ENCODE measurements at regions not wholly inside any gene's neighbourhood (a gene's known extent, or its start where the extent isn't known, plus 50 kb on each side); places are given as distances from the start of the nearest gene placed in this dataset.

GRCh38 chr4:152047451-152047850 is 286.6 kb upstream of the GATB start:
- Histone ChIP-seq H3K4me3 (ENCODE audit: low read depth, low read length) (no peak overlapping the region), H3K27ac (ENCODE audit: low read depth, low read length) (no peak overlapping the region), H3K9me3 (ENCODE audit: control insufficient read depth, insufficient read depth, low read length) (peaks cover 3% of the 10 kb centered on the region; the same call in 1 of the 2 replicates), H3K27me3 (ENCODE audit: control insufficient read depth, insufficient read depth, low read length) (peaks cover 6% of the 10 kb centered on the region)
- no peak for TF ChIP-seq CTCF (IDR thresholded peaks at IDR 0.05; ENCODE audit: low read depth, low read length)
- CTCF ChIA-PET: interaction anchor here (0.9 kb wide), 1 partner anchor 9 kb away, joined by 3 read pairs; no protein-coding TSS in a partner anchor
- POLR2A ChIA-PET: no interaction called here
- no peak for DNase-seq (ENCODE audit: low read depth, low spot score)

- ChIA-PET POLR2A (no interaction called here), CTCF (interaction anchor here (0.5 to 1.2 kb wide), 4 partner anchors 14 to 776 kb away, joined by 3 to 6 read pairs (median 3); no protein-coding TSS in a partner anchor)
- Histone ChIP-seq H3K27me3 (ENCODE audit: control insufficient read depth, insufficient read depth, low read length) (peaks cover 6% of the 10 kb centered on the region), H3K9me3 (ENCODE audit: control insufficient read depth, insufficient read depth, low read length) (peaks cover 3% of the 10 kb centered on the region; the same call in 1 of the 2 replicates), H3K4me3 (ENCODE audit: low read depth, low read length) (no peak overlapping the region), H3K27ac (ENCODE audit: low read depth, low read length) (no peak overlapping the region)
- TF ChIP-seq CTCF (IDR thresholded peaks at IDR 0.05; ENCODE audit: low read depth, low read length): peak; percentile 53
- no peak for DNase-seq (ENCODE audit: low read depth, low spot score)
Observed at GRCh38 chr4:152045807-152046571, 285.2 kb upstream of the GATB start.

- peaks cover 6% of the 10 kb centered on the region for H3K27me3 ChIP-seq (ENCODE audit: control insufficient read depth, insufficient read depth, low read length)
- ChIA-PET POLR2A (no interaction called here), CTCF (interaction anchor here (0.9 to 1.2 kb wide), 3 partner anchors 14 to 39 kb away, joined by 3 to 6 read pairs (median 3); no protein-coding TSS in a partner anchor)
- H3K27ac ChIP-seq (ENCODE audit: low read depth, low read length): no peak overlapping the region
- DNase-seq (ENCODE audit: low read depth, low spot score): no peak
- no peak for TF ChIP-seq CTCF (IDR thresholded peaks at IDR 0.05; ENCODE audit: low read depth, low read length)
- H3K4me3 ChIP-seq (ENCODE audit: low read depth, low read length): no peak overlapping the region
- H3K9me3 ChIP-seq (ENCODE audit: control insufficient read depth, insufficient read depth, low read length): peaks cover 3% of the 10 kb centered on the region; the same call in 1 of the 2 replicates
Observed at GRCh38 chr4:152045449-152045806, 284.6 kb upstream of the GATB start.

- POLR2A ChIA-PET: no interaction called here
- no peak for TF ChIP-seq CTCF (IDR thresholded peaks at IDR 0.05; ENCODE audit: low read depth, low read length)
Observed at GRCh38 chr4:152044331-152045036, 283.7 kb upstream of the GATB start.

GRCh38 chr4:152041295-152041694 is 280.5 kb upstream of the GATB start:
- DNase-seq (ENCODE audit: low read depth, low spot score): no peak
- Histone ChIP-seq H3K4me3 (ENCODE audit: low read depth, low read length) (no peak overlapping the region), H3K27me3 (ENCODE audit: control insufficient read depth, insufficient read depth, low read length) (peaks cover 6% of the 10 kb centered on the region), H3K27ac (ENCODE audit: low read depth, low read length) (no peak overlapping the region), H3K9me3 (ENCODE audit: control insufficient read depth, insufficient read depth, low read length) (peaks cover 3% of the 10 kb centered on the region; the same call in 1 of the 2 replicates)
- ChIA-PET POLR2A (no interaction called here), CTCF (no interaction called here)
- TF ChIP-seq CTCF (IDR thresholded peaks at IDR 0.05; ENCODE audit: low read depth, low read length): no peak

More at GRCh38 chr4:152044331-152045036, 283.7 kb upstream of the GATB start:
- Histone ChIP-seq H3K27ac (ENCODE audit: low read depth, low read length) (no peak overlapping the region), H3K9me3 (ENCODE audit: control insufficient read depth, insufficient read depth, low read length) (peaks cover 3% of the 10 kb centered on the region; the same call in 1 of the 2 replicates), H3K27me3 (ENCODE audit: control insufficient read depth, insufficient read depth, low read length) (peaks cover 6% of the 10 kb centered on the region), H3K4me3 (ENCODE audit: low read depth, low read length) (no peak overlapping the region)
- CTCF ChIA-PET: no interaction called here
- DNase-seq (ENCODE audit: low read depth, low spot score): no peak

All from AG04450 (cell line).